Liver (tissue), 8 donors: ENCODE measurements at regions not wholly inside any gene's neighbourhood (a gene's known extent, or its start where the extent isn't known, plus 50 kb on each side); places are given as distances from the start of the nearest gene placed in this dataset.

Experiments used
- DNase-seq: peaks from one replicate; pipeline ENCODE4 v3.0.0-alpha.2; 2017; ENCODE audit warnings: low spot score
- H3K27ac ChIP-seq, 2 donors: one replicate each; pipeline ENCODE4 v1.7.0; 2013; ENCODE audit warnings: inconsistent platforms in 2 of 2, low read length in 2 of 2, control low read depth in 1 of 2, low read depth in 1 of 2, mild to moderate bottlenecking in 1 of 2
- H3K27me3 ChIP-seq, 4 donors: one replicate each; pipeline versions ENCODE4 v1.6.1 to v1.7.0; 2013; ENCODE audit warnings: low read length in 3 of 4, inconsistent platforms in 1 of 4, mild to moderate bottlenecking in 1 of 4, moderate library complexity in 1 of 4; ENCODE audit not compliant: control insufficient read depth in 4 of 4, insufficient read depth in 4 of 4
- H3K36me3 ChIP-seq, 4 donors: one replicate each; pipeline versions ENCODE4 v1.6.1 to v1.7.0; 2013; ENCODE audit warnings: low read length in 3 of 4, mild to moderate bottlenecking in 3 of 4, low read depth in 1 of 4, moderate library complexity in 1 of 4; ENCODE audit not compliant: control insufficient read depth in 4 of 4, insufficient read depth in 3 of 4
- H3K4me1 ChIP-seq, 4 donors: one replicate each; pipeline versions ENCODE4 v1.6.1 to v1.7.0; 2013; ENCODE audit warnings: low read length in 3 of 4, mild to moderate bottlenecking in 3 of 4, moderate library complexity in 1 of 4; ENCODE audit not compliant: control insufficient read depth in 4 of 4, insufficient read depth in 4 of 4
- H3K4me3 ChIP-seq, 3 donors: one replicate each; pipeline versions ENCODE4 v1.6.1 to v1.7.0; 2013; ENCODE audit warnings: low read length in 3 of 3, control low read depth in 1 of 3, low read depth in 1 of 3, mild to moderate bottlenecking in 1 of 3
- H3K9ac ChIP-seq, 2 donors: one replicate each; pipeline ENCODE4 v1.7.0; 2013; ENCODE audit warnings: low read length in 2 of 2, mild to moderate bottlenecking in 2 of 2, moderate library complexity in 2 of 2, control low read depth in 1 of 2, low read depth in 1 of 2
- H3K9me3 ChIP-seq, 4 donors: one replicate each; pipeline versions ENCODE4 v1.6.1 to v1.7.0; 2013; ENCODE audit warnings: low read length in 3 of 4; ENCODE audit not compliant: control insufficient read depth in 4 of 4
- EGR1 ChIP-seq, 2 donors: IDR thresholded peaks; 2 replicates each; pipeline ENCODE4 v1.6.1; 2016 to 2018; ENCODE audit warnings: antibody characterized with exemption in 2 of 2, low read depth in 2 of 2
- FOXA1 ChIP-seq: IDR thresholded peaks from 2 replicates; pipeline ENCODE4 v1.6.1; 2016; ENCODE audit warnings: antibody characterized with exemption
- FOXA2 ChIP-seq: IDR thresholded peaks from 2 replicates; pipeline ENCODE4 v1.6.1; 2016; ENCODE audit warnings: antibody characterized with exemption
- GABPA ChIP-seq, 2 donors: IDR thresholded peaks in 1 of 2; conservative IDR thresholded peaks in 1 of 2; 2 replicates each; pipeline ENCODE4 v1.6.1; 2016; ENCODE audit warnings: antibody characterized with exemption in 2 of 2, mild to moderate bottlenecking in 1 of 2, moderate library complexity in 1 of 2
- HNF4A ChIP-seq, 2 donors: conservative IDR thresholded peaks; 2 replicates each; pipeline ENCODE4 v1.6.1; 2016; ENCODE audit warnings: antibody characterized with exemption in 2 of 2, mild to moderate bottlenecking in 2 of 2
- HNF4G ChIP-seq: IDR thresholded peaks from 2 replicates; pipeline ENCODE4 v1.6.1; 2016; ENCODE audit warnings: antibody characterized with exemption
- JUND ChIP-seq, 2 donors: IDR thresholded peaks; 2 replicates each; pipeline ENCODE4 v1.6.1; 2016; ENCODE audit warnings: antibody characterized with exemption in 2 of 2
- NR2F2 ChIP-seq: IDR thresholded peaks from 2 replicates; pipeline ENCODE4 v1.6.1; 2016; ENCODE audit warnings: antibody characterized with exemption
- RAD21 ChIP-seq, 2 donors: IDR thresholded peaks; 2 replicates each; pipeline ENCODE4 v1.6.1; 2016; ENCODE audit warnings: antibody characterized with exemption in 2 of 2, mild to moderate bottlenecking in 2 of 2
- RXRA ChIP-seq, 2 donors: IDR thresholded peaks; 2 replicates each; pipeline ENCODE4 v1.6.1; 2017 to 2018; ENCODE audit warnings: antibody characterized with exemption in 2 of 2, mild to moderate bottlenecking in 1 of 2
- SP1 ChIP-seq: IDR thresholded peaks from 2 replicates; pipeline ENCODE4 v1.6.1; 2018; ENCODE audit warnings: antibody characterized with exemption, mild to moderate bottlenecking
- TAF1 ChIP-seq: conservative IDR thresholded peaks from 2 replicates; pipeline ENCODE4 v1.6.1; 2016; ENCODE audit warnings: antibody characterized with exemption, mild to moderate bottlenecking
- YY1 ChIP-seq: IDR thresholded peaks from 2 replicates; pipeline ENCODE4 v1.6.1; 2016; ENCODE audit warnings: antibody characterized with exemption, mild to moderate bottlenecking
- WGBS: extraction: QIAGEN DNeasy Blood & Tissue Kit; methylation state at CpG from one replicate; pipeline ENCODE4 v1.1.7; 2013; 5-methylcytosine and 5-hydroxymethylcytosine counted together
- TF ChIP-seq, protein P1 (sequence below): fragments of 150-350 bp; IDR thresholded peaks from 2 replicates; pipeline ENCODE4 v1.5.1; 2017; ENCODE audit warnings: improper control_type of control experiment, low read depth, low read length; ENCODE audit not compliant: missing input control
- TF ChIP-seq, protein P2 (sequence below): IDR thresholded peaks from 2 replicates; pipeline ENCODE4 v1.6.1; 2016; ENCODE audit warnings: antibody characterized with exemption
- TF ChIP-seq, protein P3 (sequence below): IDR thresholded peaks from 2 replicates; pipeline ENCODE4 v1.6.1; 2016; ENCODE audit warnings: antibody characterized with exemption, mild to moderate bottlenecking
- TF ChIP-seq, protein P4 (sequence below): IDR thresholded peaks from 2 replicates; pipeline ENCODE4 v1.6.1; 2016; ENCODE audit warnings: antibody characterized with exemption
- TF ChIP-seq, protein P5 (sequence below): IDR thresholded peaks from 2 replicates; pipeline ENCODE4 v1.6.1; 2016; ENCODE audit warnings: antibody characterized with exemption
- donor health status: healthy.
- donor health status: healthy.
- donor health status: healthy.
- donor health status: healthy.
- donor health status: healthy.

DNA sequence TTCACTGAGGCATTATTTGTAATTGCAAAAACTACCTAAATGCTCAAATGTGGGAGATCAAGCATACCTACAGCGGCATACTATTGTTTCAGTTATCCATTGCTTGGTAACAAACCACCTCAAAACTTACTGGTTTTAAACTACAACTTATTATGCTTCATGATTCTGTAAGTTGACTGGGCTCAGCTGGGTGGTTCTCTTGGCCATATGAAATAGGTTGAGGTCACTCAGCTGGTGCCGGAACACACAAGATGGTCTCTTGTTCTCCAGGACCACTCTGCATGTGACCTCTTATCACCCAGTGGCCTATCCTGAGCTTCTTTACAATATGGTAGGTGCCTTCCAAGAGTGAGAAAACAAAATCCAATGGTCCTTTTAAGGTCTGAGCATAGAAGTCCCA lies 195.4 kb upstream of the FGGY start:
- Histone ChIP-seq H3K9ac (no peak overlapping the region), H3K27me3 (no peaks in the 10 kb centered on the region), H3K4me1 (no peaks in the 10 kb centered on the region), H3K4me3 (no peak overlapping the region), H3K36me3 (no peaks in the 10 kb centered on the region), H3K27ac (no peak overlapping the region), H3K9me3 (no peaks in the 10 kb centered on the region)
- WGBS, result 47% methylated on average over 2 of the region's 2 CpGs
- DNase-seq, result no peak
- TF ChIP-seq EGR1 (IDR thresholded peaks at IDR 0.05; ENCODE audit: low read depth in 2 of 2) (no peak), RAD21 (IDR thresholded peaks at IDR 0.05) (no peak), FOXA1 (no peak), YY1 (no peak), HNF4A (conservative IDR thresholded peaks at IDR 0.05) (no peak), HNF4G (no peak), RXRA (IDR thresholded peaks at IDR 0.05) (no peak), JUND (IDR thresholded peaks at IDR 0.05) (no peak), GABPA (IDR thresholded peaks at IDR 0.05 in 1 of 2, conservative IDR thresholded peaks at IDR 0.05 in 1 of 2) (no peak), TAF1 (no peak), SP1 (no peak), NR2F2 (no peak), FOXA2 (no peak)
- TF ChIP-seq, protein P1, sequence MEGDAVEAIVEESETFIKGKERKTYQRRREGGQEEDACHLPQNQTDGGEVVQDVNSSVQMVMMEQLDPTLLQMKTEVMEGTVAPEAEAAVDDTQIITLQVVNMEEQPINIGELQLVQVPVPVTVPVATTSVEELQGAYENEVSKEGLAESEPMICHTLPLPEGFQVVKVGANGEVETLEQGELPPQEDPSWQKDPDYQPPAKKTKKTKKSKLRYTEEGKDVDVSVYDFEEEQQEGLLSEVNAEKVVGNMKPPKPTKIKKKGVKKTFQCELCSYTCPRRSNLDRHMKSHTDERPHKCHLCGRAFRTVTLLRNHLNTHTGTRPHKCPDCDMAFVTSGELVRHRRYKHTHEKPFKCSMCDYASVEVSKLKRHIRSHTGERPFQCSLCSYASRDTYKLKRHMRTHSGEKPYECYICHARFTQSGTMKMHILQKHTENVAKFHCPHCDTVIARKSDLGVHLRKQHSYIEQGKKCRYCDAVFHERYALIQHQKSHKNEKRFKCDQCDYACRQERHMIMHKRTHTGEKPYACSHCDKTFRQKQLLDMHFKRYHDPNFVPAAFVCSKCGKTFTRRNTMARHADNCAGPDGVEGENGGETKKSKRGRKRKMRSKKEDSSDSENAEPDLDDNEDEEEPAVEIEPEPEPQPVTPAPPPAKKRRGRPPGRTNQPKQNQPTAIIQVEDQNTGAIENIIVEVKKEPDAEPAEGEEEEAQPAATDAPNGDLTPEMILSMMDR, result no peak
- TF ChIP-seq, protein P2, sequence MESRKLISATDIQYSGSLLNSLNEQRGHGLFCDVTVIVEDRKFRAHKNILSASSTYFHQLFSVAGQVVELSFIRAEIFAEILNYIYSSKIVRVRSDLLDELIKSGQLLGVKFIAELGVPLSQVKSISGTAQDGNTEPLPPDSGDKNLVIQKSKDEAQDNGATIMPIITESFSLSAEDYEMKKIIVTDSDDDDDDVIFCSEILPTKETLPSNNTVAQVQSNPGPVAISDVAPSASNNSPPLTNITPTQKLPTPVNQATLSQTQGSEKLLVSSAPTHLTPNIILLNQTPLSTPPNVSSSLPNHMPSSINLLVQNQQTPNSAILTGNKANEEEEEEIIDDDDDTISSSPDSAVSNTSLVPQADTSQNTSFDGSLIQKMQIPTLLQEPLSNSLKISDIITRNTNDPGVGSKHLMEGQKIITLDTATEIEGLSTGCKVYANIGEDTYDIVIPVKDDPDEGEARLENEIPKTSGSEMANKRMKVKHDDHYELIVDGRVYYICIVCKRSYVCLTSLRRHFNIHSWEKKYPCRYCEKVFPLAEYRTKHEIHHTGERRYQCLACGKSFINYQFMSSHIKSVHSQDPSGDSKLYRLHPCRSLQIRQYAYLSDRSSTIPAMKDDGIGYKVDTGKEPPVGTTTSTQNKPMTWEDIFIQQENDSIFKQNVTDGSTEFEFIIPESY, result no peak
- TF ChIP-seq, protein P3, sequence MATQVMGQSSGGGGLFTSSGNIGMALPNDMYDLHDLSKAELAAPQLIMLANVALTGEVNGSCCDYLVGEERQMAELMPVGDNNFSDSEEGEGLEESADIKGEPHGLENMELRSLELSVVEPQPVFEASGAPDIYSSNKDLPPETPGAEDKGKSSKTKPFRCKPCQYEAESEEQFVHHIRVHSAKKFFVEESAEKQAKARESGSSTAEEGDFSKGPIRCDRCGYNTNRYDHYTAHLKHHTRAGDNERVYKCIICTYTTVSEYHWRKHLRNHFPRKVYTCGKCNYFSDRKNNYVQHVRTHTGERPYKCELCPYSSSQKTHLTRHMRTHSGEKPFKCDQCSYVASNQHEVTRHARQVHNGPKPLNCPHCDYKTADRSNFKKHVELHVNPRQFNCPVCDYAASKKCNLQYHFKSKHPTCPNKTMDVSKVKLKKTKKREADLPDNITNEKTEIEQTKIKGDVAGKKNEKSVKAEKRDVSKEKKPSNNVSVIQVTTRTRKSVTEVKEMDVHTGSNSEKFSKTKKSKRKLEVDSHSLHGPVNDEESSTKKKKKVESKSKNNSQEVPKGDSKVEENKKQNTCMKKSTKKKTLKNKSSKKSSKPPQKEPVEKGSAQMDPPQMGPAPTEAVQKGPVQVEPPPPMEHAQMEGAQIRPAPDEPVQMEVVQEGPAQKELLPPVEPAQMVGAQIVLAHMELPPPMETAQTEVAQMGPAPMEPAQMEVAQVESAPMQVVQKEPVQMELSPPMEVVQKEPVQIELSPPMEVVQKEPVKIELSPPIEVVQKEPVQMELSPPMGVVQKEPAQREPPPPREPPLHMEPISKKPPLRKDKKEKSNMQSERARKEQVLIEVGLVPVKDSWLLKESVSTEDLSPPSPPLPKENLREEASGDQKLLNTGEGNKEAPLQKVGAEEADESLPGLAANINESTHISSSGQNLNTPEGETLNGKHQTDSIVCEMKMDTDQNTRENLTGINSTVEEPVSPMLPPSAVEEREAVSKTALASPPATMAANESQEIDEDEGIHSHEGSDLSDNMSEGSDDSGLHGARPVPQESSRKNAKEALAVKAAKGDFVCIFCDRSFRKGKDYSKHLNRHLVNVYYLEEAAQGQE, result no peak
- TF ChIP-seq, protein P4, sequence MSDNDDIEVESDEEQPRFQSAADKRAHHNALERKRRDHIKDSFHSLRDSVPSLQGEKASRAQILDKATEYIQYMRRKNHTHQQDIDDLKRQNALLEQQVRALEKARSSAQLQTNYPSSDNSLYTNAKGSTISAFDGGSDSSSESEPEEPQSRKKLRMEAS, result no peak
- TF ChIP-seq, protein P5, sequence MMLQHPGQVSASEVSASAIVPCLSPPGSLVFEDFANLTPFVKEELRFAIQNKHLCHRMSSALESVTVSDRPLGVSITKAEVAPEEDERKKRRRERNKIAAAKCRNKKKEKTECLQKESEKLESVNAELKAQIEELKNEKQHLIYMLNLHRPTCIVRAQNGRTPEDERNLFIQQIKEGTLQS, result no peak

DNA sequence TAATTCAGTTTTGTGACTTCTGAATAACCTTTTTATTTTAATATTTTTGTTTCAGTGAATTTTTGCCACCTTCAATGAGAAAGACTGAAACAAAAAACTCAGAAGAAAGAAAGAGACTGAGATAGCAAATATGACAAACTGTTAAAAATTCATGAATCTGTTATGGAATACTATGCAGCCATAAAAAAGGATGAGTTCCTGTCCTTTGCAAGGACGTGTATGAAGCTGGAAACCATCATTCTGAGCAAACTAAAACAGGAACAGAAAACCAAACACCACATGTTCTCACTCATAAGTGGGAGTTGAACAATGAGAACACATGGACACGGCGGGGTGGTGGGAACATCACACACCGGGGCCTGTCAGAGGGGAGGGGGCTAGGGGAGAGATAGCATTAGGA lies 193.4 kb upstream of the FGGY start:
- Histone ChIP-seq H3K9me3 (no peaks in the 10 kb centered on the region), H3K36me3 (no peaks in the 10 kb centered on the region), H3K27ac (no peak overlapping the region), H3K27me3 (no peaks in the 10 kb centered on the region), H3K4me3 (no peak overlapping the region), H3K9ac (no peak overlapping the region), H3K4me1 (no peaks in the 10 kb centered on the region)
- DNase-seq, result no peak
- 93% methylated on average over 4 of the region's 4 CpGs for WGBS
- TF ChIP-seq, protein P2, result no peak
- TF ChIP-seq, protein P1, result no peak
- TF ChIP-seq SP1 (no peak), HNF4G (no peak), EGR1 (IDR thresholded peaks at IDR 0.05; ENCODE audit: low read depth in 2 of 2) (no peak), RAD21 (IDR thresholded peaks at IDR 0.05) (no peak), TAF1 (no peak), JUND (IDR thresholded peaks at IDR 0.05) (no peak), NR2F2 (no peak), FOXA1 (no peak), RXRA (IDR thresholded peaks at IDR 0.05) (no peak), GABPA (IDR thresholded peaks at IDR 0.05 in 1 of 2, conservative IDR thresholded peaks at IDR 0.05 in 1 of 2) (no peak)
- TF ChIP-seq, protein P4, result no peak
